NCI-H2029 treated with DMSO at 0.1 percent for 48 hours (cell line): ENCODE measurements at regions not wholly inside any gene's neighbourhood (a gene's known extent, or its start where the extent isn't known, plus 50 kb on each side); places are given as distances from the start of the nearest gene placed in this dataset.

Experiments used
- DNase-seq: peaks from one replicate; lab custom pipeline; 2025; lab: John Stamatoyannopoulos, UW

DNA sequence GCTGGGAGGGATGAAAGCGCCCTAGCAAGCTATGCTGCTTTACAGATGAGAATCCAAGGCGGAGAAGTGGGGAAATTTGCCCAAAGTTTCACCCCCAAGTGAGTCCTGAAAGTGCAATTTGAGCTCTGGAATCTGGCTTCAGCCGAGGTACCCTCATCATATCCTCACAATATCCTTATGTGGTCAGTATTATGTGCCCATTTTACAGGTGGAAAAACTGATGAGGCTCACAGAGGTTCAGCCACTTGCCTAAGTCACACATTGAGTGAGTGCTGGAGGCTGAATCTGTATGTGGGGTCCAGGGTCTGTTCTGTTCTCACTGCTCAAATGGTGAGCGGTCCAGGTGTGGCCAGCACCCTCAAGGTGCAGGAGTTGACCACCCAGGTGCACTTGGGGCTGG is 85.3 kb downstream of the MATN1 start:
- no peak for DNase-seq

DNA sequence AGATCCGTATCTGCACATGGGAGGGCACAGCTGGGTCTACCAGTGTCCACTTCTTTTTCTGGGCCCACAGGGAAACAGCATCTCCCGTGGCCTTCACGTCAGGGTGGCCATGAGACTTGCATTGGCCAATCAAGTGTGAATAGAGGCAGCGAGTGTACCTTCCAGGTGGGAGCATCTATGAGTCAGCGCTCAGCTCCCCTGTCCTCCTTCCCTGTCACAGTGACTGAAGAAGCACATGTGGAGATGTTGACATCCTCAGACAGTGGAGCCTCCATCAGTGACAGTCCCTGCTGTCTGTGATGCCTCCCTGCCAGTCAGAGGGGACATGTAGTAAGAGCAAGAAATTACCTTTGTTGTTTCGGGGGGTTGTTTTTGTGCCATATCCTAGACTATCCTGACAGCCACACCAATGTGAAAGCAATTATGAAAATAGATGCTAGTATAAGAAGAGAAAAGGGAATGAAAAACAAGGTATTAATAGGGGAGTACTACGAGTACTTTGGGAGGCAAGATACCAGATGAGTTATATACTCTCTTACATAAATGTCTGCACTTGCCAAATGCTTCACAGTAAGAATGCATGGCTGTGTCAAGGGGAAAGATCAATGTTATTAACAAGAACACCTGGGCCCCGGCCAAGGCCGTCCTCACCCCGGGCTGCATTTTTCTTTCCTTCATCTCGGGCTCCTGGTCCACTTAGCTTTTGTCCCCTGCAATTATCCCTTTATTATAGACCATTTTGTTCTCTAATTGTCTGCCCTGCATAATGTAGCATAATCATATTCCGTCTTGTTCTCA is 86.0 kb downstream of the MATN1 start:
- no peak for DNase-seq

DNA sequence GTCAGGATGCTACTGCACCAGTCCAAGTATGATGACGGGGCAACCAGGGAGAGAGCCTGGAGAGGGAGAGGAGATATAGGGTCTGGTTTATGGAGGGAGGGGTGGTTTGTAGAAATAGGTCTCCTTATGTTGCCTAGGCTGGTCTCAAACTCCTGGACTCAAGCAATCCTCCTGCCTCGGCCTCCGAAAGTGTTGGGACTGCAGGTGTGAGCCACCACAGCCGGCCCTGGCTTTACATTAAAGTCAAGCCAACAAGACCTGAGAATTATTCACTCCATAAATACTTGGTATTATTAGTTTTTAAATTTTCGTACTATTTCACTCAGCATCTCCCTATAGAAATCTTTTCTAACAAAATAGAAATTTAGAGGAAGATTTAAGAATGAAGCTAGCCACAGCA is 86.8 kb downstream of the MATN1 start:
- no peak for DNase-seq

DNA sequence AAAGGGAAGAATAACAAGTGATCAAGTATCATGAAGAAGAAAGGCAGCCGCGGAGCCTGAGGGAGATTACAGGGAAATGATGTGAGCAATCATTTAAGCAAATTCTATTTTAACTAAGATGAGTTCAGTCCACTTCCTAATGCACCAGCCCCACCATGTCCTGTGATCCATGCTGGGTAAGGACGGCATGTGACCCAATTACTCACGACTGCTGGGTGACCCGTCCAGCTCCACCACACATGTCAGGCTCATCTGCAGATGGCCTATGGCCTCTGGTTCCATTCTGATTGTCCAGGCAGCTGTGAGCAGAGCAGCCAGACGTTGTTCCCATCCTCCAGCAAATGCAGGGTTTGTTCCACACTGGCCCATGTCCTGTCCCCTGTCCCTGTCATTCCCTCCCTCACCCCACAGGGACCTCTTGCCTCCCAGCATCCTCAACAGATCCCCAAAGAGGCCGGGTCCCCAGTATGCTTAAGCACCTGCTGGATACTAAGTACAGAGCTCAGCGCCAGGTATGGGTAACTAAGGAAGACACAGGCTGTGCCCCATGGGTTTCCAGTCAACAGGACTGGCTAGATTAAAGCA is 87.9 kb downstream of the MATN1 start:
- DNase-seq = no peak

DNA sequence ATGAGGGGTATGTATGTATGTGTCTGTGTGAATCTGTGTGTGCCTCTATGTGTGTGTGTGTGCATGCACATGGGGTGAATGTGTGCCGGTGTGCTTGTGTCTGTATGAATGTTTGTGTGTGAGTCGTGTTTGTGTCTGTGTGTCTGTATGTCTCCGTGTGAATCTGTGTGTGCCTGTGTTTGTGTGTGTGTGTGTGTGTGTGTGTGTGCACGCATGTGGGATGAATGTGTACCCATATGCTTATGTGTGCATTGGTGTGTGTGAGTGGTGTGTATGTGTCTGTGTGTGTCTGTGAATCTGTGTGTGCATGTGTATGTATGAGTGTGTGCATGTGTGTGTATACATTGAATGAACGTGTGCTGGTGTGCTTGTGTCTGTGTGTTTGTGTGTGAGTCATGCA is 88.9 kb downstream of the MATN1 start:
- DNase-seq = no peak

DNA sequence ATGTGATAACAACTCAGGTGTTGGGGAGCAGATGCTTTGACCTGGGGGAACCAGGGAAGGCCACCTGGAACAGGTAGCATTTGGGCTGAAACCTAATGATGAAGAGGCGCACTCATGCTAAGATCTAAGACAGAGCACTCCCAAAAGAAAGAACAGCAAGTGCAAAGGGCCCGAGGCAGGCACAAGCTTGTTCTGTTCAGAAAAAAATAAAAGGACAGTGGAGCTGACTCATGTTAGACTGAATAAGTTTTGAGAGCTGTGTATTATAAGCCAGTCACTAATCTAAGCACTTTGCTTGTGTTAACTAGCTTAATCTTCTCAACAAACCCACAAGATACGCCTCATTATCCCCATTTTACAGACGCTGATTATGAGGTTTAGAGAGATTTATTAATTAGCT is 90.1 kb downstream of the MATN1 start:
- DNase-seq = no peak

DNA sequence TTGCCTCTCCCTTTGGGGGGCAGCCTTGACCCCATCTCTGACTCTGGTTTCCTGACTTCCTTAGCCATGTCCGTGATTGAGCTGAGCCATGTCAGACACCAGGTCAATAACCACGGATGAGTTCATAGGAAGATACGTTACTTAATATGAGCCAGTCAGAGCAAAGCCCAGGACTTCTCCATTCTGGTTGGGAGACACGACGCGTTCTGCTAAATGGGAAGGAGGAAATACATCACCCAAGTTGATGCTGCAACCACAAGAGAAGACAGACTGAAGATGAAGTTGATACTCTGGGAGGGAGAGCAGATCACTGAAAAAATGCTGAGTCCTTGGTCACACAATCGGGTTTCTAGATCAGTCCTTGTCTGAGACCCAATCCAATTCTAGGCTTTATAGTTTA is 90.9 kb downstream of the MATN1 start:
- no peak for DNase-seq

DNA sequence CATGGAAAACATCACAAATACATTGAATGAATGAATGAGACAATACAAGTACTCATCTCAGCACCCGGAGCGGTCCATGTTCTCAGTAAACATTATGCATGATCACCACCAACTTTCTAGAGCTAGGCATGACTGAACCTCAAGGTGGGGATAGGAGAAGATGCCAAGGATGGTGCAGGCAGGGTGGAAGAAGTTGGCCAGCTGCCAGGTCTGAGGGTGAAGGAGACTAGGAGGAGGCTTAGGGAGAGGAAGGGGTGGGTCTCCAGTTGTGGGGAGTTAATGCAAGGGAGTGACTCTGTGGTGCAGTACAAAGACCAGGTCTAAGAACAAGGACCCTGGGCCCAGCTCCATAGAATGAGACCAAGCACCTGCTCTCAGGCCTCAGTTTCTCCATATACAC is 91.7 kb downstream of the MATN1 start:
- no peak for DNase-seq

DNA sequence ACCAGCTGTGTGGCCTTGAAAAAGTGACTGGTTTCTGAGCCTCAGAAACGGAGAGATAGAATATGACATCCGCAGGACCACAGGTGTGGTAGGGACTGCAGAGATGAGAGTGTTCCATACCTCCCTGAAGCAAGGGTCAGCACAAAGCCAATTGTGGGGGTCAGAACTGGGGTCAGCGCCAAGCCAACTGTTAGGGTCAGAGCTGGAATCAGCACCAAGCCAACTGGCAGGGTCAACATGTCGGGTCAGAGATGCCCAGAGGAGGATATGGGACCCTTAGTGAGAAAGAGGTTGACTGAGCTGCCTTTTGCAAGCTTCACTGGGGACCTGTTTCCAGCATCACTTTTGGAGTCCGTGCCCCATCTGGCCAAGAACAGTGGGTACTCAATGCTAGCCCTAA is 93.9 kb downstream of the MATN1 start:
- DNase-seq = no peak

DNA sequence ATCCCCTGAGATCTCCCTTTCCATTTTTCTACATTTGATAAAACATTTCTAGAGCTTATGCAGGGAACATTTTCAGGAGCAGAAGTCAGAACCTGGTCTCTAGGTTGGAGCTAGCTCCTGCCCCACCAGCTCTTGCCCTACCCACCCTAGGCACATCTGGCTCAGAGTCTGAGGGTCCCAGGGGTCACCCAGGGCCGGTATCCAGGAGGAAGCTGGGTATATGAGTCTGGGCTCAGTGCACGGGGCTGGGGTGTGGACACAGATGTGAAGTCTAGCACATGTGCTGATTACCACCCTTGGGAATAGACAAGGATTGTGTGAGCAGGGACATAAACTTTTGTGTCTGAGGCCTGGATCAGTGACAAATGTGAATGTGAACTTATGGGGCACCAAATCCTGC is 95.4 kb downstream of the MATN1 start:
- no peak for DNase-seq

DNA sequence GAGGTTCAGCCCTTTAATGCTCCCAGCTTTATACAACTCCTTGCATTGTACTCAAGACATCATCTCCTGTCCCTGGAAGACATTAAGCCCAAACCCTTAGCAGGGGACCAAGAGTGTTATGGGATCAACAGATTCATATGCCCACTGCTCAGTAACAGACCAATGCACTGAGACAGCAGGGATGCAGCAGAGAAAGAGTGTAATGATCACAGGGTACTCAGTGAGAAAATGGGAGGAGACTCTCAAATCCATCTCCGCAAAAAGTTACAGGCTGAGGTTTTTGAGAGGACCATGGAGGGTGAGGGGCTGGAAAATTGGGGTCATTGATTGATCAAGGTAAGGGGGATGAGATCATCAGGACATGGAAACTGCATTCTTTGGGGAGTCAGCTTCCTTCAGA is 96.2 kb downstream of the MATN1 start:
- DNase-seq = no peak

DNA sequence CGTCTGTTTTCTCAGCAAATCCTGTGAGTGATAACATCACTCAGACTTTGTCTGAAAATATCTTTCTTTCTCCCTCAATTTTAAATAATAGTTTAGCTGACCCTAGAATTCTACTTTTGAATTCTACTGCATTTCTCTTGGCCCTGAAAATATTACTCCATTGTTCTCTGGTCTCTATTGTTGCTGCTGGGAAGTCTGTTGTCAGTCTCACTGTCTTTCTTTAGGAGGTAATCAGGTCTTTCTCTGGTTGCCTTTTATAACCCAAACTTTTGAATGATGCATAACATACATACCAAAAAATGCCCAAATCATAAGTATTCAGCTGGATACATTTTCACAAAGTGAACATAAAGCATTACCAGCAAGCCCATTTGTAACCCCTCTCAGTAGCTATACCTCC is 100.0 kb downstream of the MATN1 start:
- no peak for DNase-seq

DNA sequence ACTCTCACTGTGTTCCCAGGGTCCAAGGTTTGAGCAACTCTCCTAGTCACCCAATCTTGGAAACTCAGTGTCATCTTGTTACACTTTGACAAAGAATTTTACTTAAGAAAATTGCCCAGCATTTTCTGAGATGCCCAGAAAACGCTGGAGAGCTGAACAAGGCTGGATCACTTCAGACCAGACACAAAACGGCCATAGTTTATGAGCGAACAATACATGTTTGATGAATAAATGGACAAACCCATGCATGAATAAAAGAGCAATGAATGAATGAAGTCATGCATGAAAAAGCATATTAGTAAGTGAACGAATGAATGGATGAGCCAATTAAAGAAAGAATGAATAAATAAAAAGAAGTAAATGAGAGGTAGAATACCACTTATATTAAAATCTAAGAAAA is 103.8 kb downstream of the MATN1 start:
- no peak for DNase-seq

DNA sequence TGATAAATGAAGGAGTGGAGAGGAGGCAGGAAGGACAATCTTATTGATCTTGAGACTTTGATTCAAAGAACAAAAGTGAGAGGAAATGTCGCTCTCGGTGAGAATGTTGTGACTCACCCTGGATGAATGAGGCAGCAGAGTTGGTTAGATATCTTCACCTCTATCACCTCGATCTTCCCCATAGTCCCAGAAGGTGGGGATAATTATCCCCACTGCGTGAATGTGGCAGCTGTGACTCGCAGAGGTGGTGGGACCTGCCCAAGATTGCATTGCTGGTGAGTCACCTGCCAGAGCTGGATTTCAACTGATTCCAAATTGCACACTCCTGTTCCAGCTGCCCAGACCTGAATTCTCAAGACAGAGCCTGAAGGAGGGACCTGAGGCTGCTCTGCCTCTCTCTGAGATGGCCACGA is 105.0 kb downstream of the MATN1 start:
- no peak for DNase-seq

DNA sequence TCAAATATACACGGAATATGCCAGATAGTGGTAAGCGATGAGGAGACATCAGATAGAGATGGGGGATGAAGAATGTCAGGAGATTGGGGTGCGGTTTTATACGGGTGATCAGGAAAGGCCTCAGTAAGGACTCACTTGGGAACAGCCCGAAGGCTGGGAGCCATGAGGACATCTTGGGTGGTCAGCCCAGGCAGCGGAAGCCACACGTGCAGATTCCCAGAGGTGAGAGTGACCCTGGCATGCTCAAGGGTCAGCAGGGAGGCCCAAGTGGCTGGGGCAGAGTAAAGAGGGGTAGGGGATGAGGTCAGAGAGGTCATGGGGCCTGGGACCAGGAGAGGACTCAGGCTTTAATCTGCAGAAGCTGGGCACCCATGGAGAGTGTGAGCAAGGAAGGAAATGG is 106.6 kb downstream of the MATN1 start:
- no peak for DNase-seq

DNA sequence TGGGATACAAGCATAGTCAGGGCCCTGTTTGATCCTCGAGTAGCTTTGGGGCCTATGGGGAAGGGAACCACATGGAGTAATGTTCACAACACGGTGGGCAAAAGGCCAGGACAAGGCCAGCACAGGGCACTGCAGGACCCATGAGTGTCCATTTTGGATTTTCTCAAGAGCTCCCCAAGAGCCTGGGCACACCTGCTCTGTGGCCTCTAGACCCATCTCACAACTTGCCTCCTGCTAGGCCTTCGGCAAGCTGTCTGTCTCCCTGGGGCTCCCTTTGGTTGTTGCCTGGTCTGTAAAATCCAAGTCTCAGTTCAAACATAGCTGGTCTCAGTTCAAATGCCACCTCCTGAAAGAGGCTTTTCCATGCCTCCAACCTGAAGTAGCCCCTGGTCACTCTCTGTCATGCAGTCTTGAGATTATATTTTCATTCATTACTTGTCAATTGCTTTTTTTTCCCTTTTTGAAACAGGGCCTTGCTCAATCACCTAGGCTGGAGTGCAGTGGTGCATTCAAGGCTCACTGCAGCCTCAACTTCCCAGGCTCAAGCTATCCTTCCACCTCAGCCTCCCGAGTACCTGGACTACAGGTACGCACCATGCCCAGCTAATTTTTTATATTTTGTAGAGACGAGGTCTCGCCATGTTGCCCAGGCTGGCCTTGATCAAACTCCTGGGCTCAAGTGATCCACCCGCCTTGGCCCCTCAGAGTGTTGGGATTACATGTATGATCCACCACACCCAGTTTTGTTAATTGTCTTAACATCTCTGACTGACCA is 107.4 kb downstream of the MATN1 start:
- no peak for DNase-seq

DNA sequence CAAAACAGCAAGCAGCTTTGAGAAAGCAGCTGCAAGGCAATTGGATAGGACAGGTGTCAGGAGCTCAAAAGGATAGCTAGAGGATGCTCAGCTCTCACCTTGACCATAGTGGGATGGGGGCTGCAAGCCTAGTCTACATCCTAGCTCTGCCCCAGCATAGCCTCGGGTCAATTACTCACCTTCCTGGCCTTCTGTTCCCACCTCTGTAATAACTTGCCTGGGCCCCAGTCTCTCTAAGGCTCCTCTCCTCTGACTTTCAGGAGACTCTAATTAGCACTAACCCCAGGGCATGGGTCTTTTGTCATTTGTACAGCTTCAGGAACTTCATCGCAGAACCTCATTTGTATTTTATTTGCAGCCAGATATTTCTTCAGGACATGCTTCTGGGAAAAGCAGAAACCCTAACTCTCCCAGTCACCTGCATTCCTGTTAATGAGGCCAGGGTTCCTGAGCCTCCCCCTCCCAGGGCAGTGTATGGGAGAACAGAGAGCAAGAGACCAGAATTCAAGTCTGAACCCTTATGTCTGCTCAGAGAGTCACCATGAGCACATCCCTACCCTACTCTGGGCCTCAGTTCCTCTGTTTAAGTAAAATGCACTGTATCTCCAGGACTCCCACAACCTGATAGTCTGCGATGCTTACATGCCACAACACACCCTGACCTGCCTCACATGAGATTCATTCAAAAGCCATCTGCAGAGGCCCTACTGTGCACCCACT is 108.1 kb downstream of the MATN1 start:
- no peak for DNase-seq

DNA sequence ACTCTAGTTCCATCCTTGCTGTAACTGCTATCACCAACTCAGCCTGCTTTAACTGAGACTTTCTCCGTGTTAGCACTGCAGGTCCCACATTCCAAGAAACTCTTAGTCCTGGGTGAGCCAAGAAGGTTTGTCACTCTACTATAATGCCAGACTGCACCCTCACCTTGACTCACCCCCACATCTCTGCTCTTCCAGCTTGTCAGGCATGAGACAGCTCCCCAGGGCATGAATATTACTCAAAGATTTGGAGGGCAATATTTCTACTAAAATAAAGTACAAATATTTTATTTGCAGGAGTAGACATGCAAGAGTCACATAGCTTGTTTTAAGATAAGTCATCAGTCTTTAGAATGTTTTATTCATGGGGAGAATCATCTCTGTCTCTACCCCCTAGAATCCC is 110.2 kb downstream of the MATN1 start:
- no peak for DNase-seq

DNA sequence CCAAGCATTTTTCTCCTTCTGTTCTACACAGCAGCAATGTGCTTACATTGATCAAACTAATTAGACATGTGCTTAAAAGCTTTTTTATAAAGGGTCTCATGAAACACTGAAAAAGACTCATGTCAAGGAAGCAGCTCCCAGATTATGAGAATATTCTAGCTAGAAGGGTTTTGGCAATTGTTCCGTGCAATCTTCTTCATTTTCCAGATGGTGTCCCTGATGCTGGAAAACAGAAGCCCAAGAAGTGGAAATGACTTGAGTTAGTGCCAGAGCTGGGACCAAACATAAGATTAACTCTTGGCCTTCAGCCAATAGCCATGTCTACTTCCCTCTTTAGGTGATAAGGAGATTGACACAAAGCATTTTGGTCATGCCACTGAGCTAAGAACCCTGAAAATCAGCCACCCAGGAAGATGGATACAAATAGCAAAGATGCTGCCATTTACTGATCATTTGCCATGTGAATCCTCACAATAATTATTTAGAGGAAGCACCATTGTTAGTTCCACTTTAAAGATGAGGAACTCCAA is 110.8 kb downstream of the MATN1 start:
- no peak for DNase-seq

DNA sequence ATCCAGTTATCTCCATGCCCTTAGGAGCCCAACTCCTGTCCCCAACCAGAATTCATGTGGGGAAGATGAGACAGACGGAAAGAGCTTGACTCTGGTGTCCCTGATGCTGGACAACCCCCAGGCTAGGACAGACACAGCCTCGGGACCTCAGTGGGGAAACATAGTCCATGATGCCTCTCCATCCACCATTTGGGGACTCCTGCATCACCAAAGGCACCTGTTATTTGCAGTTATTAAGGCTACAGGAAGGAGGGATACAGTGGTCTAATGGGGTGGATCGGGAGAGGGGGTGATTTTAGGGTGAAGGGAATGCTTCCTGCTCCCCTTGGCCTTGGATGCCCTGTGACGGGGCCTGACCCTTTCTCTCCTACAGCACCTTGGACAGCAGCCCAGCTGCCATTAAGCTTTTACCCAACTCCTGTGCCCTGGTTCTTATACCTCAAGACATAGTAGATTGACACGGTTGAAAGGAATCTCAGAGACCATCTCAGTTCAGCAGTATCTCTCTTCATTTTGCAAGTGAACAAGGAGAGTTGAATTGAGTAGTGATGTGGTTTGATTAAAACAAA is 111.6 kb downstream of the MATN1 start:
- no peak for DNase-seq

DNA sequence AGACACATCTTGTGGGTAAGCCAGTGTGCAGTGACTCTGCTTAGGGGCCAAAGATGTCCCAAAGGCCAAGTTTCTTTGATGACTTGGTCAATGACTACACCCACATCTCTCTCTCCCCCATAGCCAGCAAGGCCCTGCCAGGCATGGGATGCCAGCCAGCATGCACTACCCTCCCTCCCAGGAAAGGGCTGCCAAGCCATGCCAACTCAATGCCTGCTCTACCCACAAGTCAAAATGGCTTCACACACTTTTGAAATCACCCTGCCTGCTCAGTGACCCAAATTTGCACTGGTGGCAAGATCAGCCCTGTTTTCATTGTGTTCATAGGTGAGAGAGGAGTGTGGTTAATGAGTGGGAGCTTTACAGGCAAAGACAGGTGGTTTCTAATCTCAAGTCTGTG is 112.5 kb downstream of the MATN1 start:
- peak; percentile 28 for DNase-seq

DNA sequence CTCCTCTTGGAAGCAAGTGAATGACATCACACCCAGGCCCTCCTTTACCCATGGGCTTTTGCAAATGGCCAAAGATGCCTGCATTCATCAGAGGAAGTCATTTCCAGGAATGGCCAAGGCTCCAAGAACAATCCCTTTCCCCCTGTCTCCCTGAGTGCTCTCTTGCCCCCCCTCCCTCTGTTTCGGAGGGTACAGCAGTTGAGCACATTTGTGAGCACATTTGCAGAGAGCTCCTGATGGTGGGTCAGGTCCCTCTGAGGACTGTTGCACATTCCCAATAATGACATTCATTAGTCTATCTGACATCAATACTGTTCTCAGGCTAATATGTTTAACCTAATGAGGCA is 113.4 kb downstream of the MATN1 start:
- DNase-seq = no peak
